ENCODE measurements at regions not wholly inside any gene's neighbourhood (a gene's known extent, or its start where the extent isn't known, plus 50 kb on each side); places are given as distances from the start of the nearest gene placed in this dataset.
A peak's percentile ranks its signal among the peaks of the same experiment; 100 is the strongest.

- Histone ChIP-seq H3K23me2 (ENCODE audit: low read depth, low read length) (no peaks in the 10 kb centered on the region), H3K9me3 (ENCODE audit: insufficient read depth in 2 of 2, low read depth in 1 of 2, low read length in 1 of 2) (no peaks in the 10 kb centered on the region), H4K5ac (ENCODE audit: insufficient read length, low read depth, low read length) (no peak overlapping the region), H3K79me2 (ENCODE audit: control insufficient read depth in 1 of 2, insufficient read depth in 2 of 2, low read length in 2 of 2) (no peaks in the 10 kb centered on the region), H3K4me1 (replicated peaks in 1 of 4; ENCODE audit: control insufficient read depth in 3 of 4, insufficient read depth in 4 of 4, low read length in 3 of 4) (peaks cover 0 to 14% (median 12%) of the 10 kb centered on the region in 4 experiments), H3K23ac (ENCODE audit: insufficient read length) (no peak overlapping the region), H4K8ac (ENCODE audit: extremely low read depth, insufficient read depth, low read length) (no peak overlapping the region), H2BK120ac (replicated peaks; ENCODE audit: low read depth, low read length) (no peak overlapping the region), H3K79me1 (ENCODE audit: low read depth, low read length) (no peaks in the 10 kb centered on the region), H2BK15ac (ENCODE audit: low read length) (no peak overlapping the region), H3K4me3 (ENCODE audit: extremely low read depth in 1 of 4, insufficient read depth in 2 of 4, low read depth in 3 of 4, low read length in 4 of 4) (no peak overlapping the region; a peak in 1 of 8 replicates), H3K14ac (ENCODE audit: insufficient read length) (no peak overlapping the region), H2BK12ac (ENCODE audit: low read depth, low read length) (0 out of 2 replicates have a peak overlapping the region, but pooled peaks have one; percentile 40), H3K4me2 (ENCODE audit: insufficient read depth in 1 of 2, low read depth in 2 of 2, low read length in 2 of 2) (peak overlapping the region; percentile 35 to 37), H4K91ac (replicated peaks; ENCODE audit: insufficient read length, low read length) (peak overlapping the region; percentile 56), H2BK20ac (ENCODE audit: low read length) (no peak overlapping the region), H3K56ac (replicated peaks; ENCODE audit: insufficient read length, low read depth, low read length) (no peak overlapping the region), H2BK5ac (ENCODE audit: low read depth, low read length) (0 out of 2 replicates have a peak overlapping the region, but pooled peaks have one; percentile 9), H3K4ac (replicated peaks; ENCODE audit: insufficient read length, low read depth, low read length) (no peak overlapping the region), H3K9ac (replicated peaks in 1 of 4; ENCODE audit: extremely low read depth in 1 of 4, low read depth in 3 of 4, low read length in 3 of 4) (no peak overlapping the region), H4K20me1 (replicated peaks in 1 of 2; ENCODE audit: control insufficient read depth in 1 of 2, insufficient read depth in 2 of 2, low read length in 2 of 2) (no peaks in the 10 kb centered on the region), H3K27ac (ENCODE audit: low read depth, low read length) (no peak overlapping the region), H3K27me3 (replicated peaks in 1 of 4; ENCODE audit: control insufficient read depth in 3 of 4, extremely low read depth in 1 of 4, insufficient read depth in 3 of 4, low read length in 3 of 4) (no peaks in the 10 kb centered on the region), H2AK5ac (ENCODE audit: low read depth, low read length) (no peak overlapping the region), H2AFZ (ENCODE audit: low read length) (no peak overlapping the region), H3K36me3 (ENCODE audit: control insufficient read depth in 2 of 4, insufficient read depth in 4 of 4, low read length in 3 of 4) (no peaks in the 10 kb centered on the region), H3K18ac (ENCODE audit: extremely low read depth, low read length) (peak overlapping the region; percentile 26)
- 40% methylated on average over 21 of the region's 21 CpGs; no CpG with 5 or more reads in 1 of the 2 experiments for WGBS, 2 experiments (ENCODE audit: extremely low coverage in 1 of 2, insufficient coverage in 1 of 2, insufficient read length in 1 of 2, insufficient replicate concordance in 2 of 2, low coverage in 1 of 2, low lambda C conversion rate in 2 of 2, missing lambda C conversion rate in 1 of 2)
- POLR2A ChIA-PET (ENCODE audit: partially characterized antibody): interaction anchor here (0.9 to 1.5 kb wide), 2 partner anchors 19 to 227 kb away, joined by 3 to 4 read pairs; no protein-coding TSS in a partner anchor
- no peak for FAIRE-seq
- TF ChIP-seq CHD1 (IDR thresholded peaks at IDR 0.05; ENCODE audit: low read depth, low read length) (no peak), RAD21 (IDR thresholded peaks at IDR 0.05 in 1 of 2, conservative IDR thresholded peaks at IDR 0.05 in 1 of 2; ENCODE audit: low read depth in 2 of 2, low read length in 2 of 2) (peak in 1 of 2 experiments; percentile 16; a peak in 1 of 4 replicates), TEAD4 (IDR thresholded peaks at IDR 0.05; ENCODE audit: low read depth, low read length) (0 out of 2 replicates have a peak, but pooled peaks have one; percentile 16), GABPA (IDR thresholded peaks at IDR 0.05; ENCODE audit: borderline replicate concordance, insufficient read depth, low read length) (no peak), YY1 (IDR thresholded peaks at IDR 0.05; ENCODE audit: low read depth, low read length) (0 out of 2 replicates have a peak, but pooled peaks have one; percentile 26), SP4 (IDR thresholded peaks at IDR 0.05; ENCODE audit: low read length) (no peak), SP1 (IDR thresholded peaks at IDR 0.05; ENCODE audit: low read depth, low read length) (no peak), HDAC2 (IDR thresholded peaks at IDR 0.05; ENCODE audit: borderline replicate concordance in 1 of 2, low read depth in 2 of 2, low read length in 2 of 2) (peak in 1 of 2 experiments; percentile 56; a peak in 1 of 4 replicates)
- peak; percentile 44 to 62 for DNase-seq (ENCODE audit: low read depth in 1 of 2, low spot score in 2 of 2)
- CTCF ChIA-PET (ENCODE audit: partially characterized antibody): interaction anchor here (0.7 to 1.9 kb wide), 4 partner anchors 11 to 359 kb away, joined by 3 to 6 read pairs (median 4); no protein-coding TSS in a partner anchor
Observed at GRCh38 chr2:16166327-16166981, 226.1 kb downstream of the MYCN start.

Data from H1 (cell line).